ENCODE measurements at regions not wholly inside any gene's neighbourhood (a gene's known extent, or its start where the extent isn't known, plus 50 kb on each side); places are given as distances from the start of the nearest gene placed in this dataset.

DNA sequence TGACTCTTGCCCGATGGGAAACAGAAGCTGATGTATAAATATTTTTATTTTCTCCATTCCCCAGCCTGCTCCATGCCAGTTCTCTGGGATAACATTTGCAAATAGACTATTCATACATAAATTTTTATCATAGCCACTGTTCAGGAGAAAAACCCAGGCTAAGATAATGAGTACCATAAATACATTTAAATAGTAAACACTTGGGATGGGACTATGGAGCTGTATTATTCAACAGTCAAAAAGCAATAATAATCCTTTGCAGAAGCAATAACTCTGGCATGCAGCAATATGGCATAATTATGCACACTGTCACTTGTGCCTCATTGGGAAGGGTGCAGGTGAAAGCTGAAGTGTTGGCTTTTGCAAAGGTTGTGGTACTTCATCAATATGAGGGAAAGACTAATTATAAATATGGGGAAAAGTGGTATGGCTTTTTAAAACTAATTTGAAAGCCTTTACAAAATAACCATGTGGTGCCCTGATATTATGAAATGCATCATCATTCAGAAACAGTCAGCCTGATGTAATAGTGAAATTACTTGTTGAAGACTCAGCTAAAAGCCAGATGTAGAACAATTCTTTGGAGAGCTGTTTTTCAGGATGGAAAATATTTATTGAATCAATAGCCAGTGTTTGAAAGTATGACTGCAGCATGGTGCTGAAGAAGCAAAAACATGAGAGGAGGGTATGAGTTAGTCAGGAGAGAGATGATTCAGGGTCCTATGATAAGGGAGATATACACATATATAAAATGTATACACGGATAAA lies 2476.7 kb downstream of the PCDH9 start:
- Histone ChIP-seq H3K4me1 (ENCODE audit: control insufficient read depth, insufficient read depth, low read length) (no peaks in the 10 kb centered on the region), H3K27me3 (ENCODE audit: control insufficient read depth, insufficient read depth, low read length) (no peaks in the 10 kb centered on the region), H3K36me3 (ENCODE audit: insufficient read depth, low read length) (no peaks in the 10 kb centered on the region), H3K4me3 (ENCODE audit: low read length) (no peak overlapping the region), H3K9me3 (replicated peaks; ENCODE audit: low read length) (no peaks in the 10 kb centered on the region), H3K9ac (ENCODE audit: low read depth, low read length) (no peak overlapping the region), H3K4me2 (ENCODE audit: low read length) (no peak overlapping the region)

DNA sequence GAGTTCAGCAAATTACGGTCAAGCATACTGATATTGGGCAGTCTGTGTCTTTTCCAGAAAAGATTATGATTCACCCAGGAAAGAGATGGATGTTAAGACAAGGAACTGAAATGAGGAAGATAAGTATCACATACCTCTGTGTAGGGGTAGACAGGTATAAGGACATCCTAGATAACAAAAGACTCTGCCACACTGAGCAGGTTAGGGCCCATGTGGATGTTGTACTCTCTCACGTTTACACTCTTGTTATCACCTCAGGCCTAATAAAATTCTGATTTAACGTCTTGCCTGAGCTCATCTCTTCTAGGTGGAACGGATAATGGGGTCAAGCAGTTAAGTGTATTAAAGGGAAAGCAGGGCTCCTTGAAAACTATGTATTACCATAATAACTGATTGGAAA lies 2480.8 kb downstream of the PCDH9 start:
- no peak overlapping the region for H3K4me3 ChIP-seq (ENCODE audit: low read length)
- H3K9ac ChIP-seq (ENCODE audit: low read depth, low read length), result no peak overlapping the region
- H3K9me3 ChIP-seq (replicated peaks; ENCODE audit: low read length), result no peaks in the 10 kb centered on the region
- no peaks in the 10 kb centered on the region for H3K36me3 ChIP-seq (ENCODE audit: insufficient read depth, low read length)
- no peak overlapping the region for H3K4me2 ChIP-seq (ENCODE audit: low read length)
- no peaks in the 10 kb centered on the region for H3K27me3 ChIP-seq (ENCODE audit: control insufficient read depth, insufficient read depth, low read length)
- no peaks in the 10 kb centered on the region for H3K4me1 ChIP-seq (ENCODE audit: control insufficient read depth, insufficient read depth, low read length)

DNA sequence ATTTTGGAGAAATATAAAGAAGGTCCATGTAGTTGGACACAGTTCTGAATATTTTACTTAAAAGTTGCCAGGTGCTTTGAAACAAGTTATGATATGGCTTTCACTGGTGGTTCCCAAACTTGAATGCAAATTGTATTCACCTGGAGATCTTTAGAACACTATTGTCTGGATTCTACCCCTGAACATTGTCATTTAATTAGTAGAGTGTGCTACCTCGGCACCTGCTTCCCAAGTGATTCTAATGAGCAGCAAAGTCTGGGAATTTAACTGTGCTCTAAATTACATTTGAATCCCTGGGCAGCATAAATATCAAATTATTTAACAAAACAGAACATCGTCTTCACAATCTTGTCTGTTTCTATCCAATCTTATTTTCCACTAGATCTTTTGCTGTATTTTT lies 2483.3 kb downstream of the PCDH9 start:
- Histone ChIP-seq H3K4me1 (ENCODE audit: control insufficient read depth, insufficient read depth, low read length) (no peaks in the 10 kb centered on the region), H3K9ac (ENCODE audit: low read depth, low read length) (no peak overlapping the region), H3K9me3 (replicated peaks; ENCODE audit: low read length) (no peaks in the 10 kb centered on the region), H3K36me3 (ENCODE audit: insufficient read depth, low read length) (no peaks in the 10 kb centered on the region), H3K27me3 (ENCODE audit: control insufficient read depth, insufficient read depth, low read length) (no peaks in the 10 kb centered on the region), H3K4me2 (ENCODE audit: low read length) (no peak overlapping the region), H3K4me3 (ENCODE audit: low read length) (no peak overlapping the region)

DNA sequence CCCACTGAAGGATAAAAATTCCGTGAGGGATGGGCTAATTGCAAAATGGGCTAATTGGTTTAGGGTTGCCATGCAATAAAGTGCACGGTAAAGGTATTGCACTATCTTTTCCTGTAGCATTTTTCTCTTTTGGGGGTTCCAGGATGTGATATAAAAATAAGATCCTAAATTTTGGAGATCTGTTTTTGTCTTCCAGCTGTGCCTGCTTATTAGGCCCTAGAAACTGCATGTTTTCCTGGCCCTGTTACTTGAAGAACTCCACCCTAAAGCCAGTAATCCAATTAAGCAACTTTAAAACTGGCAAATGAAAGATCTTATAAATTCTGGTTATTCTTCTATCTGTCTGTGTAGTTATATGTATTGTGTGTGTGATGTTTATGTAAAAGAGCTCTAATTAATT lies 2489.6 kb downstream of the PCDH9 start:
- no peaks in the 10 kb centered on the region for H3K4me1 ChIP-seq (ENCODE audit: control insufficient read depth, insufficient read depth, low read length)
- H3K9ac ChIP-seq (ENCODE audit: low read depth, low read length), result no peak overlapping the region
- H3K4me2 ChIP-seq (ENCODE audit: low read length), result no peak overlapping the region
- H3K4me3 ChIP-seq (ENCODE audit: low read length), result no peak overlapping the region
- no peaks in the 10 kb centered on the region for H3K9me3 ChIP-seq (replicated peaks; ENCODE audit: low read length)
- no peaks in the 10 kb centered on the region for H3K27me3 ChIP-seq (ENCODE audit: control insufficient read depth, insufficient read depth, low read length)
- H3K36me3 ChIP-seq (ENCODE audit: insufficient read depth, low read length), result no peaks in the 10 kb centered on the region

DNA sequence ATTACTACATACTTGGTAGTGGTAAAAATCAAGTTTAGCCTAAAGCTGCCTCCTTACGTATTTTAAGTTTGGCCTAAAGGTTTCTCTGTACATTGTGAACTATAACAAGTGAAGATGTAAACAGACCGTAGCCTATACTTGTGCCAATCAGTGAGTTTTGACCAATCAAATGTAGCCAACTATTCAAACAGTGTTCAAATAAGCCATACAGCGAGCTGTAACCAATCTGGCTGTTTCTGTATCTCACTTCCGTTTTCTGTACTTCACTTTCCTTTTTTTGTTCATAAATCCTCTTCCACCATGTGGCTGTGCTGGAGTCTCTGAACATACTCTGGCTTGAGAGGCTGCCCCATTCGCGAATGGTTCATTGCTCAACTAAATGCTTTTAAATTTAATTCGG lies 2504.6 kb downstream of the PCDH9 start:
- Histone ChIP-seq H3K4me1 (ENCODE audit: control insufficient read depth, insufficient read depth, low read length) (peaks cover 15% of the 10 kb centered on the region), H3K4me2 (ENCODE audit: low read length) (no peak overlapping the region), H3K9ac (ENCODE audit: low read depth, low read length) (no peak overlapping the region)

DNA sequence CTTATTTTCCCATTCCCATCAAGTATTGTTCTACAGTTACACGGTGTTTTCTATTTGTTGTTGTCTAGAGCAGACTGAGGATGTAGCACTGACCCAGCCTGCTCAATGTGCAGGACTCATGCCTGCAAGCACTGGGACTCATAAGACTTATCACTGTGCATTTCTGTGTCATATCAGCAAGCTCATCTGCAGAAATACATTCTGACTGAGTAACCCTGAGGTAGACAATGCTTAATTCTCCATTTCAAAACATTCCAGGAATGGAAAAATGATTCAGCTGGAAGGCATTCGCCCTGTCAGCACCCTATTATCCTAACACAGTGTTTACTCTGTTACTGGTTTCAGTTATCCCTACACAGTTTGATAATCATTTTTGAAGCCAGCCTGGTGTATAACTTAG lies 2506.4 kb downstream of the PCDH9 start:
- Histone ChIP-seq H3K4me3 (ENCODE audit: low read length) (no peak overlapping the region), H3K9me3 (replicated peaks; ENCODE audit: low read length) (no peaks in the 10 kb centered on the region), H3K4me1 (ENCODE audit: control insufficient read depth, insufficient read depth, low read length) (peaks cover 15% of the 10 kb centered on the region), H3K27me3 (ENCODE audit: control insufficient read depth, insufficient read depth, low read length) (no peaks in the 10 kb centered on the region), H3K36me3 (ENCODE audit: insufficient read depth, low read length) (no peaks in the 10 kb centered on the region), H3K4me2 (ENCODE audit: low read length) (peak overlapping the region; percentile 56), H3K9ac (ENCODE audit: low read depth, low read length) (no peak overlapping the region)

More for the DNA sequence above, 2504.6 kb downstream of the PCDH9 start:
- Histone ChIP-seq H3K36me3 (ENCODE audit: insufficient read depth, low read length) (no peaks in the 10 kb centered on the region), H3K9me3 (replicated peaks; ENCODE audit: low read length) (no peaks in the 10 kb centered on the region), H3K27me3 (ENCODE audit: control insufficient read depth, insufficient read depth, low read length) (no peaks in the 10 kb centered on the region), H3K4me3 (ENCODE audit: low read length) (no peak overlapping the region)

DNA sequence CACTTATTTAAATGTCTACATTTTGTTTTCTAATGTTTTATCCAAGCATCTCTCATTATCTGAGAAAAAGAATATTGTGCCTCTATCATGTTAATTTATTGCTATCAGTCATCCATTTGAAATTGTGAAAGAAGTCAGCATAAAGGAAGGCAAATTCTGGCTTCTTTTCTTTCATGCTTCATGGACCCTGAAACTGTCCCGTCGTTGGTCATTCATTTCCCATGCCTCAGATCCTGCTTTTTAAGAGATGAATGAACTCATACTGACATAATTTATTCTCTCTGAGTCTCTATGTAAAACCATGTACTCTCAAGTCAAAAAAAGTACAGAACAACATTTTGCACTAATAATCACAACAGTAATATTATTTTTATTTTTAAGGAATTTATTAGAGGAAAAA lies 2512.0 kb downstream of the PCDH9 start:
- Histone ChIP-seq H3K9me3 (replicated peaks; ENCODE audit: low read length) (no peaks in the 10 kb centered on the region), H3K27me3 (ENCODE audit: control insufficient read depth, insufficient read depth, low read length) (no peaks in the 10 kb centered on the region), H3K36me3 (ENCODE audit: insufficient read depth, low read length) (no peaks in the 10 kb centered on the region), H3K4me1 (ENCODE audit: control insufficient read depth, insufficient read depth, low read length) (peaks cover 4% of the 10 kb centered on the region), H3K4me2 (ENCODE audit: low read length) (no peak overlapping the region), H3K9ac (ENCODE audit: low read depth, low read length) (no peak overlapping the region), H3K4me3 (ENCODE audit: low read length) (no peak overlapping the region)

DNA sequence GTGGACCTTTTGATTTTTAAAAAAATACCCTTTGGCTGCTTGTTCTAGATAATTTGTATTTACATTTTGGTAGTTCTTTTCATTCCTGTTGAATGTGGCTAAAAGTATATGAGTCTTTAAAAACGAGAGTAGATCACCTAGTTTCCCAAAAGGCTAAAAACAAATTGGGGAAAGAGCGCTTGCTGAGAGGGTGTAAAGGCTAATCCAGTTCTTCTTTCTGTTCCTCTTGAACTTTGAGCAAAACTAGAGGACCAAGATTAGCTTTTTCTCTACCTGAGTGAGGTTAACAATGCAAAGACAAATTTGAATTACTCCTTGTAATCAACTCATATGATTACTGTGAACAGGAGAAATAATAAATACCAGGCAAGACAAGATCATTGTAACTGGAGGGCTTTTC lies 2513.2 kb downstream of the PCDH9 start:
- Histone ChIP-seq H3K9ac (ENCODE audit: low read depth, low read length) (no peak overlapping the region), H3K36me3 (ENCODE audit: insufficient read depth, low read length) (no peaks in the 10 kb centered on the region), H3K4me2 (ENCODE audit: low read length) (no peak overlapping the region), H3K27me3 (ENCODE audit: control insufficient read depth, insufficient read depth, low read length) (no peaks in the 10 kb centered on the region), H3K4me3 (ENCODE audit: low read length) (no peak overlapping the region), H3K4me1 (ENCODE audit: control insufficient read depth, insufficient read depth, low read length) (no peaks in the 10 kb centered on the region), H3K9me3 (replicated peaks; ENCODE audit: low read length) (no peaks in the 10 kb centered on the region)

DNA sequence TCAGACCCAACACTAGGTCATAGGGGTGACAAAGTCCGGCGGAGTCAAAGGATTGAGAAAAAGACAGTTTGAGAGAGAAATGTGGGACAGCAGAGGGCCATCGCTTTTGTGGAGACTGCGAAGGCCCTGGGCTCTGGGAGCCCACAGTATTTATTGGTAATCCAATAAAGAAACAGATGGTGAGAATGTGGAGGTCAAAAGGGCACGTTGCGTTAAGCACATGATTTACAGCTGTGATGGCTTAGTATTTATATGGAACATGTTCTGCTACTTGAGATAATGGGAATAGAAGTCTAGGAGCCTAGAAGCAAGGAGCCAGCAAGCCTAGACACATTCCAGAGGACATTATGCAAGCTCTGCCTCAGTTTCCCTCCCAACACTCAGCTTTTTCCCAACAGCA lies 2521.1 kb downstream of the PCDH9 start:
- Histone ChIP-seq H3K27me3 (ENCODE audit: control insufficient read depth, insufficient read depth, low read length) (no peaks in the 10 kb centered on the region), H3K4me3 (ENCODE audit: low read length) (no peak overlapping the region), H3K9ac (ENCODE audit: low read depth, low read length) (no peak overlapping the region), H3K4me1 (ENCODE audit: control insufficient read depth, insufficient read depth, low read length) (no peaks in the 10 kb centered on the region), H3K4me2 (ENCODE audit: low read length) (peak overlapping the region; percentile 62), H3K36me3 (ENCODE audit: insufficient read depth, low read length) (no peaks in the 10 kb centered on the region), H3K9me3 (replicated peaks; ENCODE audit: low read length) (no peaks in the 10 kb centered on the region)

DNA sequence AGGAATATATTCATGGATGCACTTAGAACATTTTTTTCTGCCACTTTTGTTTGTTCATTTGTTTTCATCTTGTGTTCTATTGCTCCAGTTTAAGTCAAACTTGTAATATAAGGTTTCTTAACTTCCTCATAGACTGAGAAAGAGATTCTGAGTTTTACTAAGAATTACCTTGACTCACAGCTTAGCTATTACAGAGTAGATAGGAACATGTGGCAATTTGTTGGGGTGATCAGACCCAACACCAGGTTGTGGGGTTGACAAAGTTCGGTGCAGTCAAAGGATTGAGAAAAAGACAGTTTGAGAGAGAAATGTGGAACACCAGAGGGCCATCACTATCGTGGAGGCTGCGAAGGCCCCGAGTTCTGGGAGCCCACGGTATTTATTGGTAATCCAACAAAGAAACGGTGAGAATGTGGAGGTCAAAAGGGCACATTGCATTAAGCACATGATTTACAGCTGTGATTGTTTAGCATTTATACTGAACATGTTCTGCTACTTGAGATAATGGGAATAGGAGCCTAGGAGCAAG lies 2526.0 kb downstream of the PCDH9 start:
- H3K4me3 ChIP-seq (ENCODE audit: low read length), result no peak overlapping the region
- H3K4me2 ChIP-seq (ENCODE audit: low read length), result no peak overlapping the region
- no peaks in the 10 kb centered on the region for H3K36me3 ChIP-seq (ENCODE audit: insufficient read depth, low read length)
- H3K27me3 ChIP-seq (ENCODE audit: control insufficient read depth, insufficient read depth, low read length), result no peaks in the 10 kb centered on the region
- no peaks in the 10 kb centered on the region for H3K9me3 ChIP-seq (replicated peaks; ENCODE audit: low read length)
- no peaks in the 10 kb centered on the region for H3K4me1 ChIP-seq (ENCODE audit: control insufficient read depth, insufficient read depth, low read length)
- H3K9ac ChIP-seq (ENCODE audit: low read depth, low read length), result no peak overlapping the region

DNA sequence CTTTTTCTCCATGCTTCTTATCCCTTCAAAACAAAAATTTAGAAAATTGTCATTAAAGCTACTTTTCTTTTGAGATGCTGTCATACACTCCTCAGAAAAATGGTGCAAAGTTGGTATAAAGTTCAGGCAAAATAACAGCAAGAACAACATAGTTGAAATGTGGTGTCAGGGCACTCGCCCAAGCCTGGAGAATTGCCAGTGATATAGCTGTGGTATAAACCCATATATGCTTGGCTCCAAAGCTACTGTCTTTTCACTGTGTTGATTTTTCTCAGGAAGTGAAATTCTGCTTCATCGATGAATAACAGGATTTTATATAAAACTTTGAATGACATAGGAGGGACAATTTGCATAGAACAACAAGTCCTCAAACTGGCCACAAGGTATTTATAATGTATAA lies 2532.9 kb downstream of the PCDH9 start:
- H3K4me2 ChIP-seq (ENCODE audit: low read length), result no peak overlapping the region
- H3K27me3 ChIP-seq (ENCODE audit: control insufficient read depth, insufficient read depth, low read length), result no peaks in the 10 kb centered on the region
- H3K4me1 ChIP-seq (ENCODE audit: control insufficient read depth, insufficient read depth, low read length), result no peaks in the 10 kb centered on the region
- no peak overlapping the region for H3K9ac ChIP-seq (ENCODE audit: low read depth, low read length)
- no peaks in the 10 kb centered on the region for H3K36me3 ChIP-seq (ENCODE audit: insufficient read depth, low read length)
- no peak overlapping the region for H3K4me3 ChIP-seq (ENCODE audit: low read length)
- no peaks in the 10 kb centered on the region for H3K9me3 ChIP-seq (replicated peaks; ENCODE audit: low read length)

Data from skeletal muscle satellite cell (primary cell).